ENCODE measurements at regions not wholly inside any gene's neighbourhood (a gene's known extent, or its start where the extent isn't known, plus 50 kb on each side); places are given as distances from the start of the nearest gene placed in this dataset.

DNA sequence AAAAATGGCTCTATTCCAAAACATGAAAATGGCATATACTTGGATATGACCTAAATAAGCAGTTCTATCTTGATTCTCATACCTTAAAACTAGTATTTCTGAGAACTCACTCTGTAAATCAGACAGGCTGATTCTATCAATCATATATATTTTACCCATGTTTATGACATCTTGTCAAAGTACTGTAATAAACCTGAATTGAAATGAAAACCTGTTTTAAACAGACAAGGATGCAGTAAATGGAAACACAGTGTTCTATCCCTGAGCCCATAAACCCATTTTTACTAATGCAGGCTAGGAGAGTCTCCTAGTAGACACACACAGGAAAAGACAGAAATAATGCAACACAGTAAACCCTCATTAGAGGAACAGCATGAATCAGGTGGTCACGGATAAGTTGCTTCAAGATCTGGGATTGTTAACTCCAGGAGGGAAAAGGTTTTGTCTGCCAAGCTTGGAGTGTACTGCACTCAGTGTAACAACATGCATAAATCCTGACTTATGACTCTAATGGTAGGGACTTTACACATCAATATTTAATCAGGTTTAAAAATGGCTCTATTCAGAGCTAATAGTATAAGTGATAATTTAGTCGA lies 93.6 kb upstream of the CPNE8 start:
- DNase-seq (ENCODE audit: low spot score) (no peak), ATAC-seq (ENCODE audit: low FRiP score) (no peak)
- TF ChIP-seq, protein P1, sequence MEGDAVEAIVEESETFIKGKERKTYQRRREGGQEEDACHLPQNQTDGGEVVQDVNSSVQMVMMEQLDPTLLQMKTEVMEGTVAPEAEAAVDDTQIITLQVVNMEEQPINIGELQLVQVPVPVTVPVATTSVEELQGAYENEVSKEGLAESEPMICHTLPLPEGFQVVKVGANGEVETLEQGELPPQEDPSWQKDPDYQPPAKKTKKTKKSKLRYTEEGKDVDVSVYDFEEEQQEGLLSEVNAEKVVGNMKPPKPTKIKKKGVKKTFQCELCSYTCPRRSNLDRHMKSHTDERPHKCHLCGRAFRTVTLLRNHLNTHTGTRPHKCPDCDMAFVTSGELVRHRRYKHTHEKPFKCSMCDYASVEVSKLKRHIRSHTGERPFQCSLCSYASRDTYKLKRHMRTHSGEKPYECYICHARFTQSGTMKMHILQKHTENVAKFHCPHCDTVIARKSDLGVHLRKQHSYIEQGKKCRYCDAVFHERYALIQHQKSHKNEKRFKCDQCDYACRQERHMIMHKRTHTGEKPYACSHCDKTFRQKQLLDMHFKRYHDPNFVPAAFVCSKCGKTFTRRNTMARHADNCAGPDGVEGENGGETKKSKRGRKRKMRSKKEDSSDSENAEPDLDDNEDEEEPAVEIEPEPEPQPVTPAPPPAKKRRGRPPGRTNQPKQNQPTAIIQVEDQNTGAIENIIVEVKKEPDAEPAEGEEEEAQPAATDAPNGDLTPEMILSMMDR (IDR thresholded peaks at IDR 0.05) = no peak

DNA sequence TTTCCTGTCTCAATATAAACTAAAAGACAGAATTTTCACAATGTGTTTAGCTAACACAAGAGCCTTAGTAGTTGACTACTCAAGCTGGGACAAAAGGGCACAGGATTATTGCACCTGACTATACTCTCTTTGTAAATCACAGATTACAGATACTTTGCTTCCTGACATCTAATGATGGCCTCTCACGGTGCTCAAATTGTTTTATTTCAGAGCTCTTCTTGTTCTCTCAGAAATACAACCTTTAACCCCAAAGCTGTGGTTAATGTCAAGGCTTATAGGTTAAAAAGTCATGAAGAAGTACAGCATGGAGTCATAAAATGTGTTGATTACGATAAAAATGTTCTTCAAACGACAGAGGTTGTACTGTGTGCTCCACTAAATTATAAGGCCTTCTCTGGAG lies 89.9 kb upstream of the CPNE8 start:
- no peak for DNase-seq (ENCODE audit: low spot score)
- ATAC-seq (ENCODE audit: low FRiP score) = no peak
- TF ChIP-seq, protein P1 (IDR thresholded peaks at IDR 0.05) = no peak

DNA sequence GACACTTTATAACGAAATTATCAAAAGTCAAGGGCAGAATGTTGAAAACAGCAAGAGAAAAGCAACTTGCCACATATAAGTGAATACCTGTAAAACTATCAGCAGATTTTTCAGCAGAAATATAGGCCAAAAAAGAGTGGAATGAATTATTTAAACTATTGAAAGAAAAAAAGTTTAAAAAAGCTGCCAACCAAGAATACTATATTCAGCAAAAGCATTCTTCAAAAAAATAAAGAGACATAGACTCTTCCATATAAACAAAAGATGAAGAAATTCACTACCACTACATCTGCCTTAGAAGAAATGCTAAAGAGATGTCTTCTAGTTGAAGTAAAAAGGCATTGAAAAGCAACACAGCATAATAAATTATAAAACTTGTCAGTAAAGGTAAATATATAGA lies 80.6 kb upstream of the CPNE8 start:
- no peak for ATAC-seq (ENCODE audit: low FRiP score)
- no peak for DNase-seq (ENCODE audit: low spot score)

DNA sequence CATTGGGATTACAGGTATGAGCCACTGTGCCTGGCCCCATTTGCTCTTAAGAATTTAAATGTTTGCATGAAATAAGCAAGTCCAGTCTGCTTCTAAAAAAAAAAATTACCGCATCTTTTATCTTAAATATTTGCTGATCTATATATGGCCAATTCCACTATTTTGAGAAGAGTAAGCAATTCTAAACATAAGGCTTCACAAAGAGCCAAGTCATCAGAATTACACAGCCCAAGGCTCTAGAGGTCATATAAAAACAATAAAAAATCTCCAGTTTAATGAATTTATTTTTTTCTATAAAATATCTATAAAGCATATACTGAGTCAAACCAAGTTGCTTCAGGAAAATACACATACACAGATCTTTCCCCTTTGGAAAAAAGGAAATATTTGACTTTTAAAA lies 79.0 kb upstream of the CPNE8 start:
- TF ChIP-seq, protein P1 (IDR thresholded peaks at IDR 0.05) = no peak
- DNase-seq (ENCODE audit: low spot score) (no peak), ATAC-seq (ENCODE audit: low FRiP score) (no peak)

More for the DNA sequence above, 80.6 kb upstream of the CPNE8 start:
- TF ChIP-seq, protein P1 (IDR thresholded peaks at IDR 0.05) = no peak

DNA sequence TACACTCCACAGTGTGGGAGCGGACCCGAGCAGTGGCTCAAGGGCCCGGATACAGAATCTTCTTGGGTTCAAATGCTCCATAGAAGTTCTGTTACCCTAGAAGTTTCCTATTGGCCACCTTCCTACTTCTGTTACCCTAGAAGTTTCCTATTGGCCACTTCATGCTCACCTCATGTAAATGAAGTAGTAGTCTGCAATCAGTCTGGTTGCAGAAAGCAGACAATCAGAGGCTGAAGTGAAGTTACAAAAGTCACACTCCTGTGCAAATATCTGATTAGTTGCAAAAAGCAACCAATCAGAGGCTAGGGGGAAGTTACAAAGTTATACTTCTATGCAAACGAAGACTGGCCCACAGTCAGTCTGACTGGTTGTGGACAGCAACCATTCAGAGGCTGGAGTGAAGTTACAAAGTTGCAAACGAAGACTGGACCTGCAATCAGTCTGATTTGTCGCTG lies 77.8 kb upstream of the CPNE8 start:
- ATAC-seq (ENCODE audit: low FRiP score) = no peak
- no peak for DNase-seq (ENCODE audit: low spot score)
- TF ChIP-seq, protein P1 (IDR thresholded peaks at IDR 0.05) = no peak

DNA sequence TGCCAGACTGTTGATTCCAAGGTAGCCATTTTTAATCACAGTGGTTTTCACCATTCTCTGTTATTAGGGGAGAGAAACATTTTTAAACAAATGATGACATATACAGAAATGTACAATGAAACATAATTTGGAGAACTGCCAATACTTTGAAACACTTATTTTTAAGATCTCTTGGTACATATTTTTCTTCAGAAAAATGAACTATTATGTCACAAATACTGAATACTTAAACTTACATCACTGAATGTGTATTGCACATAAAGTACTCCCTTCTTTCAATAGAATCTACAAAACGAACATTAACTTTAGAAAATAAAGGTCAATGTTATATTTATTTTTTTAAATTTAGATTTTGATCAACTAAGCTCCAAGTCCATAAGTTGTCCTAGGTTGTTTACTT lies 71.7 kb upstream of the CPNE8 start:
- ATAC-seq (ENCODE audit: low FRiP score) = no peak

DNA sequence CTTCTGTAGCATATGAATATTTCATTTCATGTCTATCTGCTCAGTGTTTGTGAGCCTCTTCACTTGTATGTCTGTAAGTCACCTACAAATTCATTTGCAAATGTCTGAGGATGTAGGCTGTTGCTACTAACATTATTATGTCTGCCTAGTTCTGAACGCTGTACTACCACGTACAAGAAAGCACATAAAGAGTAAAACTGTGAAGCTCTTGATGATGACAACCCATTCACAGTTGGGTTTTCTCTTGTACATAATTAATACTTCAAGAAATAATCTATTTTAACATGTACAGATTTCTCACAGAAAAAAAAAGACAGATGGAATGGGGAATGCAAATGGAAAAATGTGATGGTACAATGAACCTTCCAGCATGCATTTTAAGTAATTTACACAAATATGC lies 64.3 kb upstream of the CPNE8 start:
- TF ChIP-seq, protein P1 (IDR thresholded peaks at IDR 0.05) = no peak
- ATAC-seq (ENCODE audit: low FRiP score) (no peak), DNase-seq (ENCODE audit: low spot score) (no peak)

More for the DNA sequence above, 71.7 kb upstream of the CPNE8 start:
- no peak for DNase-seq (ENCODE audit: low spot score)
- TF ChIP-seq, protein P1 (IDR thresholded peaks at IDR 0.05) = no peak
